Chondrocyte (in vitro differentiated cells): ENCODE measurements at regions not wholly inside any gene's neighbourhood (a gene's known extent, or its start where the extent isn't known, plus 50 kb on each side); places are given as distances from the start of the nearest gene placed in this dataset.

Experiments used
- DNase-seq: peaks from one replicate; pipeline ENCODE4 v3.0.0; 2021; ENCODE audit warnings: mixed read lengths, low spot score
- H3K27ac Mint-ChIP-seq: one replicate; pipeline ENCODE4 v1.8.0; 2021; ENCODE audit warnings: mild to moderate bottlenecking, moderate library complexity, mixed read lengths; ENCODE audit not compliant: unreplicated experiment
- H3K27me3 Mint-ChIP-seq: 2 replicates; pipeline ENCODE4 v1.8.0; 2021; ENCODE audit warnings: low read depth, mixed read lengths
- H3K36me3 Mint-ChIP-seq: 2 replicates; pipeline ENCODE4 v1.8.0; 2021; ENCODE audit warnings: low read depth, mixed read lengths
- H3K4me1 Mint-ChIP-seq: 2 replicates; pipeline ENCODE4 v1.8.0; 2021; ENCODE audit warnings: low read depth, mild to moderate bottlenecking, mixed read lengths
- H3K4me3 Mint-ChIP-seq: one replicate; pipeline ENCODE4 v1.8.0; 2021; ENCODE audit warnings: mild to moderate bottlenecking, moderate library complexity, mixed read lengths; ENCODE audit not compliant: unreplicated experiment
- H3K9me3 Mint-ChIP-seq: 2 replicates; pipeline ENCODE4 v1.8.0; 2021; ENCODE audit warnings: low read depth, mixed read lengths
- CTCF ChIP-seq: fragments of 200-600 bp; sonication (generic); IDR thresholded peaks from 2 replicates; pipeline ENCODE4 v1.5.0; 2021; ENCODE audit warnings: antibody characterized with exemption, mild to moderate bottlenecking, moderate library complexity

GRCh38 chr14:98415766-98416165 is 856.2 kb downstream of the BCL11B start:
- Mint-ChIP-seq H3K27me3 (no peaks in the 10 kb centered on the region), H3K9me3 (peaks cover 10% of the 10 kb centered on the region), H3K36me3 (no peaks in the 10 kb centered on the region), H3K4me3 (no peak overlapping the region), H3K4me1 (no peaks in the 10 kb centered on the region), H3K27ac (no peak overlapping the region)
- DNase-seq, result no peak
- no peak for TF ChIP-seq CTCF

- no peak for DNase-seq
- Mint-ChIP-seq H3K36me3 (no peaks in the 10 kb centered on the region), H3K4me3 (no peak overlapping the region), H3K27ac (no peak overlapping the region), H3K4me1 (no peaks in the 10 kb centered on the region), H3K9me3 (peaks cover 10% of the 10 kb centered on the region), H3K27me3 (no peaks in the 10 kb centered on the region)
- TF ChIP-seq CTCF, result no peak
Measured at GRCh38 chr14:98417001-98417400, 855.0 kb downstream of the BCL11B start.

- no peak for DNase-seq
- Mint-ChIP-seq H3K4me3 (no peak overlapping the region), H3K9me3 (no peaks in the 10 kb centered on the region), H3K4me1 (no peaks in the 10 kb centered on the region), H3K27ac (no peak overlapping the region), H3K27me3 (no peaks in the 10 kb centered on the region), H3K36me3 (no peaks in the 10 kb centered on the region)
- TF ChIP-seq CTCF, result no peak
Measured at GRCh38 chr14:98428483-98428994, 843.5 kb downstream of the BCL11B start.

- H3K4me1 Mint-ChIP-seq, result no peaks in the 10 kb centered on the region
- peaks cover 2% of the 10 kb centered on the region for H3K36me3 Mint-ChIP-seq
- TF ChIP-seq CTCF, result no peak
- no peak for DNase-seq
- H3K9me3 Mint-ChIP-seq, result peaks cover 14% of the 10 kb centered on the region
- no peak overlapping the region for H3K27ac Mint-ChIP-seq
- no peak overlapping the region for H3K4me3 Mint-ChIP-seq
- no peaks in the 10 kb centered on the region for H3K27me3 Mint-ChIP-seq
Measured at GRCh38 chr14:98433436-98433835, 838.6 kb downstream of the BCL11B start.

- H3K27ac Mint-ChIP-seq, result no peak overlapping the region
- TF ChIP-seq CTCF, result no peak
- peaks cover 2% of the 10 kb centered on the region for H3K36me3 Mint-ChIP-seq
Measured at GRCh38 chr14:98437113-98437512, 834.9 kb downstream of the BCL11B start.

More at GRCh38 chr14:98437113-98437512, 834.9 kb downstream of the BCL11B start:
- peaks cover 14% of the 10 kb centered on the region for H3K9me3 Mint-ChIP-seq
- no peaks in the 10 kb centered on the region for H3K4me1 Mint-ChIP-seq
- H3K27me3 Mint-ChIP-seq, result no peaks in the 10 kb centered on the region
- no peak overlapping the region for H3K4me3 Mint-ChIP-seq
- DNase-seq, result no peak
